COR-L47 (cell line): ENCODE measurements at regions not wholly inside any gene's neighbourhood (a gene's known extent, or its start where the extent isn't known, plus 50 kb on each side); places are given as distances from the start of the nearest gene placed in this dataset.
"Not testable (repeated sequence)": the region's sequence is repeated elsewhere in the genome, so short reads cannot be mapped to it uniquely, and the experiment has no call there.

Experiments used
- DNase-seq: peaks from one replicate; lab custom pipeline; 2025; lab: John Stamatoyannopoulos, UW

DNA sequence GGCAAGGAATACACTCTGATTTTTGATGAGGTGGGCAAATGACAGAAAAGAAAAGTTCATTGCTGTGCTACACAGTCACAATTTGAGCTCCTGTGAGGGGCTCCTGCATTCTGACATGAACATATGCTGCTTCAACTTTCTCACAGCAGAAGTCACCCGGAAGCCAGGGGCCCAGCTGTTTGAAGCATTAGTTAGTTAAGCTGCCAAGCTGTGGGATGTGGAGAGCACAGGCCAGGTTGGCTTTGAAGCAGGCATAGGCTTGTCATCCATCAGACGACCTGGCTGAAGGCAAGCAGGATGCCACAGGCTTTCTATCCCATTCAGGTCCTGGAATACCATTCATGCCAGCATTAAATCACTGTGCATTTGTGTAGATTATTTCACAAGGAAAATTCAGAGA, 63.1 kb downstream of the MTNR1B start:
- DNase-seq = no peak

DNA sequence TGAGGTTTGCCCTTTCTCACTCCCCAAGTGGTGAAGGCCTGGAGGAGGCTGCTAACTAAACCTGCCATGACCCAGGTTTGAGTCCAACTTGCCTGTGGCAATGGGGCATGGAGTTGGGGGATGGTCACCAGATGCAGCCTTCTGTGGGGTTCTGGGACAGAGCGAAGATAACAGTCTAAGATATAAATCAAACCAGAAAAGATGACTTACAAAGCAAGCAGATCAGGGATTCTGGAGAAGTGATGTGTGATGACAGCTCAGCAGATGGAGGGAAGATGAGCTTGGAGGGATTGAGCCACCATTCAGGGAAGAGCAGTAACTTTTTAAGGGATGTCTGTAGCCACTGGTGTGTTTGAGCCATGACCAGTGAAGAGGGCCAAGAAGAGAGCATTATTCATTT, 63.6 kb downstream of the MTNR1B start:
- DNase-seq = no peak

- no peak for DNase-seq
Measured at GRCh38 chr11:93034031-93034722, 64.7 kb downstream of the MTNR1B start.

- no peak for DNase-seq
Measured at GRCh38 chr11:93034723-93035039, 65.2 kb downstream of the MTNR1B start.

DNA sequence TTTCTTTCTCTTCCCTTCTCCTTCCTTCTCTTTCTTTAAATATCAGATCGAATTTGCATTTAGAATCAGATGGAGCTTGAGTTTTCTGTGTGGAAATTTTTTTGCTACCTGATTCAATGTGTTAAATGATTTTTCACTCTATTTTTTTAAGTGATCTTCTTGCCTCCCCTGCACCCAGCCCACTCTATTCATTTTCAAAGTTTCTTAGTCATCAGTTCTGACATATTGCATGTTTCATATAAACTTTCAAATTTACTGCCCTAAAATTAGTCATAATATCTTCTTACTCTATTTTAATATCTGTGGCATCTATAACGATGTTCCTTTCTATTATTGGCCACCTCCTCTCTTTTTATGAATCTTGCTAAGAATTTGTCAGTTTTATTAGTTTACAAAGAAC, 69.1 kb downstream of the MTNR1B start:
- no peak for DNase-seq

GRCh38 chr11:93039531-93040240, 70.2 kb downstream of the MTNR1B start:
- DNase-seq = no peak

GRCh38 chr11:93041682-93042081, 72.2 kb downstream of the MTNR1B start:
- DNase-seq = no peak

DNA sequence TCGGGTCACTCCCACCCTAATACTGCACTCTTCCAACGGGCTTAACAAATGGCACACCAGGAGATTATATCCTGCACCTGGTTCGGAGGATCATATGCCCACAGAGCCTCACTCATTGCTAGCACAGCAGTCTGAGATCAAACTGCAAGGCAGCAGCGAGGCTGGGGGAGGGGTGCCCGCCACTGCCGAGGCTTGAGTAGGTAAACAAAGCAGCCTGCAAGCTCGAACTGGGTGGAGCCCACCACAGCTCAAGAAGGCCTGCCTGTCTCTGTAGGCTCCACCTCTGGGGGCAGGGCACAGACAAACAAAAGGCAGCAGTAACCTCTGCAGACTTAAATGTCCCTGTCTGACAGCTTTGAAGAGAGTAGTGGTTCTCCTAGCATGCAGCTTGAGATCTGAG, 73.7 kb downstream of the MTNR1B start:
- not testable (repeated sequence) for DNase-seq

DNA sequence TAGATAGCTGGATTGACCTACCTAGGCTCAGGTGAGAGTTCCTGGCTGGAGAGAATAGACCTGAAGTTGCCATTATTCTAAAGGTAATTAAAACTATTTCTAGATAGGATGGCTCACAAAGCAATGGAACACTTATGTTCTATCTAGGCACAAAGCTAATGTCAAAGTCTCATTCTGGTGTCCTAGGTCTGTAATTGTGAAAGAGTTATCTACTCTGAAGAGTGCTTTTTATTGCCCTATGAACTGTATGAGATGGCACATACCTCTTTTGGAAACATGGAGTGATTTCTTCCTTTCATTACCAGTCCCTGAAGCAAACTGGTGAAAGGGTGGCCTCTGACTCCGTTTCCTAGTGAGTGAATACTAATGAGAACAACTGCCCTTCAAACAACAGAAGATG, 80.3 kb downstream of the MTNR1B start:
- DNase-seq = no peak

DNA sequence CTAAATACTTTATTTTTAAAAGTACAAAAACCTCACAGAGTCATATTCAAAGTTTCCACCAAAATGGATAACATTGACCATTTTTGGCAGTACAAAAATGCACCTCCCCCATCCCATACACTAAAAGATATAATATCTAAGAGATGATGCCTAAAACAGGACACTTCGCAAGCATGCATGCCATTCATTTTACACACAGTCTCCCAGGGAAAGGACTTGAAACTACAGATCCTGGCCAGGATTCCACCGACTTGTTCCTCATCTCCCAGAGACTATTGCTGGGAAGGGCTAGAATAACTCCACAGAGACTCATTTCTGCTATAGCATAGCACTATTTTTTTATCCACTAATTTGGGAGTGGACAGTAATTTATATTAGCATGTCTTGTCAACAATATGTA, 81.7 kb downstream of the MTNR1B start:
- DNase-seq = no peak

DNA sequence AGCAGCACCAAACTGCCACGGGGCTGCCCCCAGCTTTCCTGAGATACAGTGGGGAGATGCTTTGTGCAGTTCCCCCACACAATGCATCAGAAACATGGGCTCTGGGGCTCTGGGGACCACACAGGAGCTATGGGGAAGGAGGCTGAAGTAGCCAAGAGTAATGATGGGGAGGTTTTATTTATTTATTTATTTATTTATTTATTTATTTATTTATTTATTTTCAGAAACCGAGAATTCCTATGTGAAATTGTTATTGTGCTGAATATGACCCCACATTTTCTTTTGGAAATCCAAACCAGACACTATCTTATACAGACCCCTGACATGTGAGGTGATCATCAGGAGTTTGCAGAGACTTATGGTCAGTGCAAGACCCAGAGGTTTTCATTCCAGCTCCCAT, 84.4 kb downstream of the MTNR1B start:
- no peak for DNase-seq

GRCh38 chr11:93054279-93054678, 84.8 kb downstream of the MTNR1B start:
- no peak for DNase-seq

DNA sequence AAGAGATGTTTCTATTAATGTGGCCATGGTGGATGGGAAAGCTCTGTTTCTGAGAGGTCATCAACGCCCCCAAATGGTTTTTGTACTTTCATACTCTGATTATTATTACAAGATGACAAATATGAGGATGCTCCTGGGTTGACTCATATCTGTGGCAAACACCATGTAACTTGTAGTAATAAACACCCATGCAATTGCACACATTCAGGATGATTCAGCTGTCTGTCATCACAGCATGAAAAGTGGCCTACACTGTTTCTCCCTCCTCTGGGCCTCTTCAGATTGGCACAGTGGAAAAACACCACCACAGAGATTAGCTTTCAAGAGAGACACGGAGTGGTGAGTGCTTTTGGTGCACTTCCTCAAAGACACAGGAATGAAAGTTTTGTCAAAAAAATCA, 85.4 kb downstream of the MTNR1B start:
- DNase-seq = no peak

DNA sequence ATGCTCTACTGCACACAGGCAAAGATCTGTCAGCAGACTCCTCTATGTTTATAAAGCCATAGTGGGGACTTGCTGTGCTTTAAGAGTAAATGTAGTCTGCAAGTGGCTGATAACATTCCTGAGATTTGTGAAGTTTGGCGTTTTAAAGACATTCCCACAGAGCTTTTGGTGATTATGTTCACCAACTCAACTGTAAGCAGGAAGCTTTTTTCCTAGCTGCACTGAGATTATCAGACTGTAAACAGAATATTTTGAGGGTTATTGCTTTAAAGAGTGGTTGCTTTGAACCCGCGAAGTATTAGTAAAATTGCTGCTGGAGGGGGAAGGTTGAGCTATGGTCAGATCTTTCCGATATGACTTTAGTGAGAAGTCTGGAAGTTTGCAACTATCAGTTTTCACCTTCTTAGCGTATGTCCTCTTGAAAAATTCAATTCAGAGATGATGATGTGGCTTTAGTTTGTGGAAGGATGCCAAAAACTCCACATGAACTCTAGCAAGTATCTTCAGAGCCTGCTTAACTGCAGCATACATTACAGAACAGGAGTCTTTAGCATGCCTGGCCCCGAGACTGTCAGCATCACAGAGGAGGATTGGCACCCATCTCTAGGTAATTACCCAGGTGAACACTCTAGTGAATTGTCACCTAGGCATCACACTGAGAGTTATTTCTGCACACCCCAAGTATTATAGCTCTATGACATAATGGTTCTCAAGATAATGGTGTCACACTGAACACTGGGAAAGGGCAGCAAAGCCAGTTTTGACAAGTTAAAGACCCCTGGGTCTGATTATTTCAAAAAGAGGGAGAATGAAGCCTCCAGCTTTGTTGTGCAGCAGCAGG, 89.9 kb downstream of the MTNR1B start:
- DNase-seq = peak; percentile 68

DNA sequence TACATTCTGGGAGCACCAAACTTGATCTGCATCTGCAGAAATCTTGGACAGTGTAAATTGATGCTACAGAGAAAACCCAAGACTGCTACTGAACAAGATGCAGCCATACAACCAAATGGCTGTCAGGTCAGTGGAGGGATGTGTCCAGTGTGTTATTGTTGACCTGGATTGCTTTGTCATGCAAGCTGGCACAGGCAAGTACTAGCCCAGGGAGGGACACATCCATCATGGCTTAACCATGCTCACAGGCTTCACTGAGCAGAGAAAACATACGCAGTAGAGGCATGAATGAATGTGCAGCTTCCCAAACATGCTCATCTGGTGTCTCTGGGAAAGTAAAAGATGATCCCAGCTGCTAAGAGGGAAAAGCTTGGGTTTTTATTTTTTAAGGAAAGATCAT, 93.6 kb downstream of the MTNR1B start:
- DNase-seq = no peak

- not testable (repeated sequence) for DNase-seq
Measured at GRCh38 chr11:93065074-93065674, 95.7 kb downstream of the MTNR1B start.

DNA sequence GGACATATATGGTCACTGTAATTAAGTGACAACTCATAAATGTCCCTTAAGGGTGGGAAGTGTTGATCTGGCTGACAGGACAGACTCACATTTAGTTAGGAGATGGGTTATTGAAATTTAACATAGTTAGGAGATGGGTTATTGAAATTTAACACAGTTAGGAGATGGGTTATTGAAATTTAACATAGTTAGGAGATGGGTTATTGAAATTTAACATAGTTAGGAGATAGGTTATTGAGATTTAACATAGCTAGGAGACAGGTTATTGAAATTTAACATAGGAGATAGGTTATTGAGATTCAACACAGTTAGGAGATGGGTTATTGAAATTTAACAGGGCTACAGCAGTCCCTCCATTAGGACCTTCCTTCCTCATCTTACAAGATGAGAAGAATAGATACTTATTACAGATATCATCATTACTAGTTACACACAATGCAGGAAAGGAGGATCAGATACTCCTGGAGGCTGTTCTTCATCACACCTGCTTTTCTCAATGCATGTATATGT, 98.5 kb downstream of the MTNR1B start:
- no peak for DNase-seq

- peak; percentile 78 for DNase-seq
Measured at GRCh38 chr11:93072229-93072914, 102.9 kb downstream of the MTNR1B start.

DNA sequence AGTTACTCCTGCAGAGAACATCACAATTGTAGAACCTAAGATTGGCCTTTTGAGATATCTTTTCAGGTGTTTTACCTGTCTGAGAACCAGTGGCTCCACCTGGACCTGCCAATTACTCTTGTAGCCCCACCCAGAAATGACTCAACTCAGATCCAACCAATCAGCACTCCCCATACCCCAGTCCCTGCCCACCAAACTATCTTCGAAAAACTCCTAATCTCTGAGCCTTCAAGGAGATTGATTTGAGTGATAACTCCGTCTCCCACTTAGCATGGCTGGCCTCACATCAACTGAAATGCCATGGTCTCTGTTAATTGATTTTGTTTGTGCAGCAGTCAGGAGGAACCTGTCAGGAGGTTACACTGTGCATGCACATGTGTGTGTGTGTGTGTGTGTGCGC, 103.6 kb downstream of the MTNR1B start:
- no peak for DNase-seq

GRCh38 chr11:93073508-93074280, 104.2 kb downstream of the MTNR1B start:
- no peak for DNase-seq

DNA sequence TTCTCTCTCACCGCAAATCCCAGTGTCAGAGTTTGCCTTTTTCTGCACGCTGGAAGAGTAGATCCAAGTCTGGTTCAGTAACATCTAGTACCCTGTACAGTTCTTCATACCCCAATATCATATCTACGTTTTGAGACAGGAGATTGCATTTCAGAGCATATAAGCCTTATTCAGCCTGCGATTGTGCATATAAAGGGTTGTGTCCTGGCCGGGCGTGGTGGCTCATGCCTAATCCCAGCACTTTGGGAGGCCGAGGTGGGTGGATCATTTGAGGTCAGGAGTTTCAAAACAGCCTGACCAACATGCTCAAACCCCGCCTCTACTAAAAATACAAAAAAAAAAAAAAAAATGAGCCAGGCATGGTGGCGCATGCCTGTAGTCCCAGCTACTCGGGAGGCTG, 104.9 kb downstream of the MTNR1B start:
- no peak for DNase-seq
